SK-N-MC (cell line): ENCODE measurements at regions not wholly inside any gene's neighbourhood (a gene's known extent, or its start where the extent isn't known, plus 50 kb on each side); places are given as distances from the start of the nearest gene placed in this dataset.

Source experiments
- EZH2 ChIP-seq: fragments of 200-600 bp; sonication (generic); IDR thresholded peaks from one replicate; pipeline ENCODE4 v1.6.1; 2017; ENCODE audit warnings: antibody characterized with exemption
- FOXP2 ChIP-seq: optimal IDR thresholded peaks from 2 replicates; pipeline ENCODE3; 2011; ENCODE audit warnings: mild to moderate bottlenecking, moderate library complexity; ENCODE audit not compliant: insufficient read depth; ENCODE audit errors: extremely low read length, control extremely low read depth
- POLR2AphosphoS5 ChIP-seq: IDR thresholded peaks from 2 replicates; pipeline ENCODE4 v1.6.1; 2012; ENCODE audit warnings: mild to moderate bottlenecking, low read depth, low read length, borderline replicate concordance

DNA sequence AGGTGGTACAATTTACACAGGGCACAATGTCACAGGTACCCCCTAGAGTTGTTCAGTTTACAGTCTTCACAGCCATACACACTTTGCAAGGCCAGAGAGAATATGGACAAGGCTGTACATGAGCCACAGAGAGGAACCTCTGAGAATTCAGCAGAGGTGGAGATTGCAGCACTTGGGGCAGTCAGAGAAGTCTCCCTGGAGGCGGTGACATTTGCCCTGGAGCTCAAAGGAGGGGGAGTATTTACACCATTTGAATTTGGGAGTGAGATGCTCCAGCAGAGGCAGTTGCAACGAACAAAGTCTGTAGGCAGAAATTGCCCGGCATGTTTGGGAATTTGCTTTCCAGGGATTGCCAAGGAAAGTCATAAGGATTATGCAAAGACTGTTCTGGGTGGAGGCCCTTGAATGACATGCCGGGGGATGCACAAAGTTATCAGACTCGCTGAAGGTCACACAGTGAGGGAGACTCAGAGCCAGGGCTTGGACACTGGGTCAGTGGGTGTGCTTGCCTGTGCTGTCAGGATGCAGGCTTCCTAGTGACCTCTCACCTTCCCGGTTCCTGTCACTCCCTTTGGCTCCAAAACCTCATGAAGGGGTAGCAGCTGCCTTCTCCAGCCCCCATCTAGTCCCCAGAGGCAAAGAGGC is 160.7 kb upstream of the PCBD1 start:
- TF ChIP-seq EZH2 (no peak), POLR2AphosphoS5 (no peak), FOXP2 (no peak)
